Naive thymus-derived CD8-positive, alpha-beta T cell (primary cell): ENCODE measurements at regions not wholly inside any gene's neighbourhood (a gene's known extent, or its start where the extent isn't known, plus 50 kb on each side); places are given as distances from the start of the nearest gene placed in this dataset.

ENCODE experiments used
- ATAC-seq, 2 donors: fragments of 150-1000 bp; cut with Tn5 transposase in 1 of 2; sonication (Bioruptor Pico), chemical (Tn5 transposase) in 1 of 2; 1 replicate in 1 of 2; 2 replicates in 1 of 2; pipeline ENCODE4 v1.10.0; 2021; ENCODE audit warnings: mild to moderate bottlenecking in 2 of 2, moderate library complexity in 2 of 2
- POLR2A ChIA-PET: fragments of 350-600 bp; sonication (Branson Sonifier 250); formaldehyde crosslinking; loops from one replicate; lab custom pipeline; 2021; ENCODE audit warnings: antibody characterized with exemption; lab: Charles Lee
- DNase-seq, 10 donors: peaks; one replicate each; pipeline versions ENCODE4 v3.0.0 to v3.0.0-alpha.2; 2020 to 2022
- H3K27ac Mint-ChIP-seq, 10 donors: one replicate each; pipeline ENCODE4 v1.8.0; 2020 to 2022; ENCODE audit warnings: mild to moderate bottlenecking in 10 of 10, mixed read lengths in 10 of 10, moderate library complexity in 4 of 10, inconsistent platforms in 1 of 10
- H3K27me3 Mint-ChIP-seq, 5 donors: one replicate each; pipeline ENCODE4 v1.8.0; 2021 to 2022; ENCODE audit warnings: mixed read lengths in 5 of 5
- H3K36me3 Mint-ChIP-seq, 3 donors: one replicate each; pipeline ENCODE4 v1.8.0; 2020 to 2022; ENCODE audit warnings: mixed read lengths in 3 of 3, mild to moderate bottlenecking in 2 of 3, inconsistent platforms in 1 of 3
- H3K4me1 Mint-ChIP-seq, 4 donors: one replicate each; pipeline ENCODE4 v1.8.0; 2021 to 2022; ENCODE audit warnings: mixed read lengths in 4 of 4
- H3K4me3 Mint-ChIP-seq, 10 donors: one replicate each; pipeline ENCODE4 v1.8.0; 2020 to 2022; ENCODE audit warnings: mild to moderate bottlenecking in 10 of 10, mixed read lengths in 10 of 10, moderate library complexity in 6 of 10, inconsistent platforms in 1 of 10
- H3K9me3 Mint-ChIP-seq, 9 donors: one replicate each; pipeline ENCODE4 v1.8.0; 2020 to 2022; ENCODE audit warnings: mixed read lengths in 9 of 9, mild to moderate bottlenecking in 3 of 9, inconsistent platforms in 1 of 9, moderate library complexity in 1 of 9

DNA sequence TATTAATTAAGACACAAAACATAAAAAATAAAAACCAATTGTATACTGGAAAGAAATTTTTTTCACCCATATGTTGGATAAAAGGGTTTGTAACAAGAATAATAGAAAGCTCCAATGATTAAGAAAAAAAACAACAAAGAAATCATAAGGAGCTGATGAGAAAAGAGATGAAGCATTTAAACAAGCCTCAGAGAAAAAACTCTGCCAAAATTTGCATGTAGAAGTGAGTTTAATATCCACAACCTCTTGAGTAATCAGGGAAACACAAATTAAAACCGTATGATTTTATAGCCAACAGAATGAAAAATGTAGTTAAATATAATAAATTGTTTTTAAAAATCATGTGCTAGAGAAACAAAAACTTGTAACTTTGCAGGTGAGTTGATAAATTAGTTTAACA, 192.9 kb downstream of the BCHE start:
- Mint-ChIP-seq H3K27me3 (no peaks in the 10 kb centered on the region), H3K27ac (no peak overlapping the region), H3K9me3 (peaks cover 0 to 21% (median 6%) of the 10 kb centered on the region in 9 donors), H3K4me3 (no peak overlapping the region), H3K4me1 (no peaks in the 10 kb centered on the region), H3K36me3 (no peaks in the 10 kb centered on the region)
- POLR2A ChIA-PET, result no interaction called here
- ATAC-seq (no peak), DNase-seq (no peak)

DNA sequence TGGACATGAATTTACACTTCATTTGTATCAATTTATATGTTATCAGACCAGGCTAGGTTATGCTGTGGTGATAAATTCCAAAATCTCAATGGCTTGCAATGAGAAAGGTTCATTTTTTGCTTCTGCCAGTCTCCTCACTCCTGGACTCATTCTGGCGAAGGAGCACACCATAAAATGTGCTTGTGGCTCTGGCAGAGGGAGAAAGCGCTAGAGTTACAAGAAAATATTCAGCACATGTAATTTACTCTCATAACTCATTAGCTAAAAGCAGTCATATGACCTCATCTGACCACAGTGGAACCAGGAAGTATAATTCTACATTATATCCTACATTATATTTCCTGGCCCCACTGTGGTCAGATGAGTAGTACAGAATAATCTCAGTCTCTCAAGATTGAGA, 193.8 kb downstream of the BCHE start:
- no peak for DNase-seq
- Mint-ChIP-seq H3K27me3 (no peaks in the 10 kb centered on the region), H3K4me3 (no peak overlapping the region), H3K27ac (no peak overlapping the region), H3K4me1 (no peaks in the 10 kb centered on the region), H3K36me3 (no peaks in the 10 kb centered on the region), H3K9me3 (peaks cover 0 to 21% (median 4%) of the 10 kb centered on the region in 9 donors)
- POLR2A ChIA-PET, result no interaction called here
- ATAC-seq, result no peak

DNA sequence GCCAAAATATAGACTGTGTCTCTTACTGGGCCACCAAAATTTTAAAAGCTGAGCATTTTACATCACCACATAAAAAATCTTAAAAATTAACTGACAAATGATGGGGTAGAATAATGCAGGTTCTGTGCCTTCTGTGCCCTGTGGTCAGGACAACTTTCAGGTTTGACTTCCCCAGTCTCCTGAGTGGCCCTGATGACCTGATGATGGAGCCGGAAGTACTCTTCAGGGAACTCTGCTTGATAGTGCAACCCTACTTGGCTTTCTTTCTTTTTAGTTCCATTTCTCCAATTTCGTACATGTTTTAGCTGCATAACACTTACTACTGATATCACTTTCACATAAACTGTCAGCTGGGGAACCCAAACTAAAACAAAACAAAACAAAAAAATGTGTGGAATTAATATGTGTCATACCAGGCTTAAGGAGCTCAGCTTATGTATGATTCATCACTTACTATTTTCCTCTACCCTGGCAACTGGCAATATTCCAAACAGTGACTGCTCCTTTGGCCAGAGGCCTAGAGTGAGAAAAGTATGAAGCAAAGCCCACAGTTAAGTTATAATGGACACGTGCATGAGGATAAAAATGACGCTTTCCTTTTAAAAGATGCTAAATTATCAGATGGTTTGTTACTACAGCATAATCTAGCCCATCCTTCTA, 194.3 kb downstream of the BCHE start:
- Mint-ChIP-seq H3K4me3 (no peak overlapping the region), H3K4me1 (no peaks in the 10 kb centered on the region), H3K27ac (no peak overlapping the region), H3K27me3 (no peaks in the 10 kb centered on the region), H3K36me3 (no peaks in the 10 kb centered on the region), H3K9me3 (peaks cover 0 to 25% (median 4%) of the 10 kb centered on the region in 9 donors)
- POLR2A ChIA-PET, result no interaction called here
- ATAC-seq (no peak), DNase-seq (no peak)

DNA sequence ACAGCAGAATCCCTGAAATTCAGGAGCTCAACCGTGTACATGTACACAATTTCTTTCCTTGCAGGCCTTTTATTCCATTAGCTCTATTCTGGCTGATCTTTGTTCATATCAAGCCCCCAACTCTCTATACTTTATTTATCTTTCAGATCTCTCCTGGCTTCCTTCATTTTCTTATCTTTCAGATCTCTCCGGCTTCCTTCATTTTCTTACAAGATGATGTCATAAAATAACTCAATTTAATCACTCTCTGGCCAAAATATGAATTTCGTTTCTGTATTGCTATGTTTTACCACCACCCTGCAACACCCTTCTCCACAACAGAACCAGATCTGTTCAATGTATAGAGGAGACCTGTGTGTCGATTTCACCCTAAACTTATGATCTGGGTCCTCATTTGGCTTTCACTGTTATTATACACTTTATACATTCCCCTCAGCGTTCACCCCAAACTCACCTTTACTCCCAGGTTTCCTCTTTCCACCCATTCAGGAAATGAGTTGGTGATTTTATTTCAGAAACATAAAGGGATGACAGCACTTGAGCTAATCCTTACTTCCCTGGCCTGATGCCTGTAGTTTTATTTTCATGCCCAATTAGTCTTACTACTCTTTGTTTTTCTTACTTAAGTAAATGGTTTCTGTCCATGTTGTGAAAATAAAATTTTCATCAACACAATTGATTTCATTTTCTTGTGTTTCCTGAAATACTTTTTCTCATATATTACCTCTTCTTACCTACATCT, 195.5 kb downstream of the BCHE start:
- Mint-ChIP-seq H3K9me3 (peaks cover 0 to 22% (median 4%) of the 10 kb centered on the region in 9 donors), H3K36me3 (no peaks in the 10 kb centered on the region), H3K4me1 (no peaks in the 10 kb centered on the region), H3K27me3 (no peaks in the 10 kb centered on the region), H3K4me3 (no peak overlapping the region), H3K27ac (no peak overlapping the region)
- no peak for ATAC-seq
- POLR2A ChIA-PET, result no interaction called here
- DNase-seq, result no peak

DNA sequence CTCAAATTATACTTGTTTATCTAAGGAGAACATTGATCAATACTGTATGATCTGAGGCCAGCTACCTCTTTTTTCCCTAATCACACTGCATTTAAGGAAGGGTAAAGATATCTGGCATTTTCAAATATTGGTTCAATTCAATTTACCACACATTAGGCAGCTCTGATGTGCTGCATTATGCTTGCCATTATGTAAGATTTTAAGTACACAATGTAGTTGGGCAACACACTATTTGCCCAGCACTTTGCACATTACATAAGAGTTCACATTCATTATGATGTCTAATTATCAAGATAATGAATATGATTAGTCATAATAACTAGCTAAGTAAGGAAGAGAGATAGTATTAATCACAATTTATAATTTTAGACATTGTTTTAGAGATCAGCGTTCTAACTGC, 196.3 kb downstream of the BCHE start:
- no peaks in the 10 kb centered on the region for H3K27me3 Mint-ChIP-seq
- DNase-seq, result no peak
- no peaks in the 10 kb centered on the region for H3K4me1 Mint-ChIP-seq
- peaks cover 0 to 25% (median 5%) of the 10 kb centered on the region in 9 donors for H3K9me3 Mint-ChIP-seq
- no peak for ATAC-seq
- H3K36me3 Mint-ChIP-seq, result no peaks in the 10 kb centered on the region
- no peak overlapping the region for H3K27ac Mint-ChIP-seq
- POLR2A ChIA-PET, result no interaction called here
- no peak overlapping the region for H3K4me3 Mint-ChIP-seq

DNA sequence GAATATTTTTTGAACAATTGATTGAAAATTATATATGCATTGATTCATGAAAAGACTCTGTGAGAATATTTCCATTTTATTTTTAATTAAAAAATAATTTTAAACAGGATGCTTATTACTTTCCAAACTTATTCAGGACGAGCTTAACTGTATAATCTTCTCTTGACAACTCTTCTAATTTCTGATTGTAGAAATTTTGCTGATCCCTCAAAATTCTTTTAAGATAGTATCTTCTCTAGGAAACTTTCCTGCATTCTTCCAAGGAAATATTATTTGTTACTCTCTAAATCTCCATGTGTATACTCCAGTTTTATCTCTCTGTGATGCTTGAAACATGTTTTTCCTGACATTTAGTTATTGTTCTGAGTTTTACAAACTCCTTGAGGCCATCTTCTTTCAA, 197.2 kb downstream of the BCHE start:
- H3K27me3 Mint-ChIP-seq, result no peaks in the 10 kb centered on the region
- H3K36me3 Mint-ChIP-seq, result no peaks in the 10 kb centered on the region
- H3K27ac Mint-ChIP-seq, result no peak overlapping the region
- no peaks in the 10 kb centered on the region for H3K4me1 Mint-ChIP-seq
- H3K9me3 Mint-ChIP-seq, result peaks cover 0 to 34% (median 5%) of the 10 kb centered on the region in 9 donors
- H3K4me3 Mint-ChIP-seq, result no peak overlapping the region
- POLR2A ChIA-PET, result no interaction called here
- no peak for ATAC-seq
- no peak for DNase-seq

DNA sequence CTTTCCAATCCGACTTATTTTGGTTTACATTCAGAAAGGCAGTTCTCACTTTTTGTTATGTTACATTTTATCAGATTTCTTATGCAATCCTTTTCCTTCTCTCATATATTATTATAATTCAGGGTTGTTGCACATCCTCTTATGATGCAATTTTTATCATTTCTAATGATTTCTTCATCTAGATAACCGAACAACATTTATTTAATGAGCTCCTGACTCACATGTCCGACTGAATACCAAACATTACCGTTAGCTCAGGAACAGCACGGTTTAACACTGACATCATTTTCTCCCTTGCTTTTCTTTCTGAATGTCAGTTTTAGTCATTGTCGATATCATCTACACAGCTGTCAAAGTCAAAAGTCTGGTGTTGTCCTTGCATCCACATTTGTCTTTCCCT, 199.2 kb downstream of the BCHE start:
- POLR2A ChIA-PET, result no interaction called here
- Mint-ChIP-seq H3K27ac (no peak overlapping the region), H3K4me1 (no peaks in the 10 kb centered on the region), H3K9me3 (peaks cover 2 to 40% (median 11%) of the 10 kb centered on the region in 9 donors), H3K4me3 (no peak overlapping the region), H3K36me3 (no peaks in the 10 kb centered on the region), H3K27me3 (no peaks in the 10 kb centered on the region)
- DNase-seq (no peak), ATAC-seq (no peak)

DNA sequence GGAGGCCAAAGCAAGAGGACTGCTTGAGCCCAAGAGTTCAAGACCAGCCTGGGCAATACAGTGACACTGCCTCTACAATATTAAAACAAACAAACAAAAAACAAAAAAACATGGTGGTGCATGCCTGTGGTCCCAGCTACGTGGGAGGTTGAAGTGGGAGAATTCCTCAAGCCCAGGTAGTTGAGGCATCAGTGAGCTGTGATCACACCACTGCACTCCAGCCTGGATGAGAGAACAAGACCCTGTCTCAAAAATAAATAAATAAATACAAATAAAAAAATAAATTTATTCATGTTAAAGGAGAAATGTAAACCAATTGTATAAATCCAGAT, 200.6 kb downstream of the BCHE start:
- Mint-ChIP-seq H3K4me1 (no peaks in the 10 kb centered on the region), H3K36me3 (no peaks in the 10 kb centered on the region), H3K27me3 (no peaks in the 10 kb centered on the region), H3K4me3 (no peak overlapping the region), H3K9me3 (peaks cover 2 to 44% (median 11%) of the 10 kb centered on the region in 9 donors), H3K27ac (no peak overlapping the region)
- POLR2A ChIA-PET, result no interaction called here
- ATAC-seq (no peak), DNase-seq (no peak)

DNA sequence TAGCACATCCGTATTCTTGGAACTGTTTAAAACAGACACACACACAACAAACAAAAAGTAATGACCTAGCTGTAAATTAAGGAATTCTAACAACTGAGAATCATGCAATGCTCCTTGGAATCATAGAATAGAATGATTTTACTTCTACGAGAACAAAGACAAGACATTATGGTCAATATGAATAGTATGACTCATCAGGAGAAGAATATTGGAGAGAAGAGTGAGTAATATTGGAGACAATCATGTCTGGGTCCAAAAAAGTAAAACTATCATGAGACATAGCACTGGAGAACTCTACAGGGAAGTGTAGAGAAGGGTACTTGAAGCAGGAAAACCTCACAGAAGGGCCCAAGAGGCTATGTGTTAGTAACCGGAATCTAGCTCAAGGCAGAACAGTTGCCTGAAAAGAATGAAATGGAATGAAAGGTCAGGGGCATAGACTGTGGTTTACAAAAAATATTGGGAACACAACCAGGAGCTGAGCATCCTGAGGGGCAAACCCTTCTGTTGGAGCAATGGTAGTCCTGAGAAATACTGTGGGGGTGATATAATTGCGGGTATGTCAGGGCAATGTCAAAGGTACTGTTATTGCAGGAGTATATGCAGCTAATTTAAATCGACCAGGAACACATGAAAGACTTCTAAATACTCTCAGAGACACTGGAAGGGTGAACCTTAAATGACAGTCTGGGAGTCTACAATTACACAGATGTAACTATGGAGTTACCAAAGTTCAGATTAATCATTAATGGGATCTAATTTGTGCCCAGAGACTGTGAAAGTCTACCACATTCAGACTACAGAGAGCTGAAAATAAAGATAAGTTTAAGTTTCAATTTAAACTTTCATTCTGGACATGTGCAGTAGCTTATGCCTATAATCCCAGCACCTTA, 201.2 kb downstream of the BCHE start:
- ATAC-seq (no peak), DNase-seq (no peak)
- POLR2A ChIA-PET, result no interaction called here
- Mint-ChIP-seq H3K9me3 (peaks cover 5 to 44% (median 12%) of the 10 kb centered on the region in 9 donors), H3K4me1 (no peaks in the 10 kb centered on the region), H3K27ac (no peak overlapping the region), H3K27me3 (no peaks in the 10 kb centered on the region), H3K36me3 (no peaks in the 10 kb centered on the region), H3K4me3 (no peak overlapping the region)

DNA sequence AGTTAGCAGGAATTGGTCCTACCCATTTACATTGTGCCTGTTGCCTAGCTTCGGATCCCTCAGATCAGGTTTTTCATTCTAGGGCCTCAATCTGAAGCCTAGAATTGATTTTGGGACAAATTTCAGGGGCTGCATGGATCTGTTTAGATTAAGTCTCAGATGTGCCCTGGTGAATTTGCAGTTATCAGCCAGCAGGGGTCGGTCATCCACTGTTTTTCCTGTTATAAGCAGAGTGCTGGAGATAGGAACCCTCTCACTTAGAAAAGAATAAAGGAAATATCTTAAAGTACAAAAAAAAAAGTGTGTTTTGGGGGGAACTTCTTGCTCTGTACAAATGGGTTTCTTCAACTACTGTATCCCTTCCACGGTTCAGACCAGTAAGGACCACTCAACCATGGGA, 212.5 kb downstream of the BCHE start:
- no peak overlapping the region for H3K27ac Mint-ChIP-seq
- H3K27me3 Mint-ChIP-seq, result no peaks in the 10 kb centered on the region
- H3K4me3 Mint-ChIP-seq, result no peak overlapping the region
- H3K4me1 Mint-ChIP-seq, result no peaks in the 10 kb centered on the region
- H3K9me3 Mint-ChIP-seq, result peaks cover 1 to 42% (median 17%) of the 10 kb centered on the region in 9 donors
- DNase-seq, result no peak
- ATAC-seq, result no peak
- POLR2A ChIA-PET, result no interaction called here
- peaks cover 0 to 7% (median 0%) of the 10 kb centered on the region in 3 donors for H3K36me3 Mint-ChIP-seq

DNA sequence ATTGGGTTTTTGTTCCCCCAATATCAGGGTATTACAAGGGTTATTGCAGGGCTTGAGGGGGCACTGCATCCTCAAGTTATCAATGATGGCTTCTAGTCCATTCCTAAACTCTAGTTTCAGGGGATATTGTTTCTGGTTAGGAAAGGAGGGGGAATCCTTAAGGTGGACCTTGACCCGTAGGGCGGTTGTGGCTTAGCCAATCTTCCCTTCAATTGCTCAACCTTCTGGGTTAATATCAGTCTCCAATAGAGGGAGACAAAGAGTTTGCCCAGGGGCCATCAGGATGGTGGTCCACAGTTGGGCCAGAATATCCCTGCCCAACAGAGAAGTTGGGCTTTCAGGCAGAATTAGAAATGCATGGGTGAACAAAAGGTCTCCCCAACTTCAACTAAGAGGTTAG, 214.9 kb downstream of the BCHE start:
- H3K4me3 Mint-ChIP-seq, result no peak overlapping the region
- POLR2A ChIA-PET, result no interaction called here
- ATAC-seq, result no peak

DNA sequence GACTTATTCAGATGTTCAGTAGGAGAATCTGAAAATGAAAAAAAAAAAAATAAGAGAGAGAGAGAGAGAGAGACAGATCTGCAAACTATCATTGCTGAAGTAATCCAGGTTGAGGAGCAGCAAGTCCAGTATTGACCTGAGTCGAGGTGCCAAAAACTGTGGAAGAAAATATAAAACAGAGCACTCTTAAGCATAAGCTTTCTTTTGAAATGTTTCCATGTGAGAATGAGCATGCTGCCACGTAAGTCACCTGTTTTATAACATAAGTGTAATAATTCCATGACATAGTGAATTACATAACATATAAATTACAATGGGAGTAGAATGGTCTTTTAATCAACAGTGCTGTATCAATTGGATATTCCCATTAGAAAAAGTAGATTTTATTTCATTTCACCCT, 218.2 kb downstream of the BCHE start:
- H3K4me1 Mint-ChIP-seq, result no peaks in the 10 kb centered on the region
- H3K4me3 Mint-ChIP-seq, result no peak overlapping the region
- ATAC-seq (no peak), DNase-seq (no peak)
- no peak overlapping the region for H3K27ac Mint-ChIP-seq
- H3K27me3 Mint-ChIP-seq, result no peaks in the 10 kb centered on the region
- POLR2A ChIA-PET, result no interaction called here
- H3K36me3 Mint-ChIP-seq, result peaks cover 0 to 7% (median 0%) of the 10 kb centered on the region in 3 donors
- H3K9me3 Mint-ChIP-seq, result peaks cover 0 to 28% (median 13%) of the 10 kb centered on the region in 9 donors

More for the DNA sequence above, 214.9 kb downstream of the BCHE start:
- Mint-ChIP-seq H3K9me3 (peaks cover 0 to 35% (median 14%) of the 10 kb centered on the region in 9 donors), H3K4me1 (no peaks in the 10 kb centered on the region), H3K27ac (no peak overlapping the region), H3K36me3 (peaks cover 0 to 7% (median 0%) of the 10 kb centered on the region in 3 donors), H3K27me3 (no peaks in the 10 kb centered on the region)
- no peak for DNase-seq

DNA sequence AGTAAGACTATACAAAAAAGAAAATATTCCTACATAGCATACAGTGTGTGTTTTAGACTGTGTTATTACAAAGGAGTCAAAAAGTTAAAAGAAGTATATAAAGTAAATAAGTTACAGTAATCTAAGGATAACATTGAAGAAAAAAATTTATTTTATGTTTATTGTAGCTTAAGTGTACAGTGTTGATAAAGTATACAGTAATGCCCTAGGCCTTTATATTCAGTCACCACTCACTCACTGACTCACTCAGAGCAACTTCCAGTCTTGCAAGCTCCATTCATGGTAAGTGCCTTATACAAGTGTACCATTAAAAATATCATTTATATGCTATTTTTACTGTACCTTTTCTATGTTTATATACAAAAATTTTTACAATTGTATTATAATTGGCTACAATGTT, 220.1 kb downstream of the BCHE start:
- Mint-ChIP-seq H3K4me1 (no peaks in the 10 kb centered on the region), H3K4me3 (no peak overlapping the region), H3K36me3 (no peaks in the 10 kb centered on the region)

More for the DNA sequence above, 220.1 kb downstream of the BCHE start:
- ATAC-seq, result no peak
- no peak overlapping the region for H3K27ac Mint-ChIP-seq
- no peak for DNase-seq
- no peaks in the 10 kb centered on the region for H3K27me3 Mint-ChIP-seq
- H3K9me3 Mint-ChIP-seq, result peaks cover 0 to 18% (median 6%) of the 10 kb centered on the region in 9 donors
- POLR2A ChIA-PET, result no interaction called here
